HCT116 (cell line): ENCODE measurements at regions not wholly inside any gene's neighbourhood (a gene's known extent, or its start where the extent isn't known, plus 50 kb on each side); places are given as distances from the start of the nearest gene placed in this dataset.

Experiments
- ATAC-seq: fragments of 200-7000 bp; cut with Tn5 transposase; 2 replicates; pipeline ENCODE4 v1.9.1; 2020; ENCODE audit warnings: mild to moderate bottlenecking, moderate library complexity
- BruUV-seq: library from RNA; stranded (reverse); fragments of 400-500 nt; replicated peaks from 2 replicates; lab custom pipeline; 2021; lab: Mats Ljungman, UMichigan
- CTCF ChIA-PET: fragments of 300-600 bp; sonication (Branson Sonifier 250); formaldehyde crosslinking; loops from one replicate; lab custom pipeline; 2021; ENCODE audit warnings: antibody characterized with exemption; lab: Charles Lee
- POLR2A ChIA-PET: fragments of 300-600, 350-600 bp; sonication (Branson Sonifier 250); formaldehyde crosslinking; loops from one replicate; lab custom pipeline; 2021; ENCODE audit warnings: antibody characterized with exemption; lab: Charles Lee
- RAD21 ChIA-PET, 2 experiments: fragments of 300-600 bp; sonication (Branson Sonifier 250); formaldehyde crosslinking; loops; one replicate each; lab custom pipeline; 2023; ENCODE audit warnings: low total read pairs in 2 of 2; ENCODE audit not compliant: uncharacterized antibody in 2 of 2, unreplicated experiment in 2 of 2, low non-redundant PET in 1 of 2; lab: Charles Lee
- DNase-seq: peaks from one replicate; pipeline ENCODE4 v3.0.0-alpha.2; 2010; ENCODE audit warnings: low read depth, low spot score
- H2AFZ ChIP-seq: fragments of 200-600 bp; shearing (Covaris generic), sonication (generic); 2 replicates; pipeline ENCODE4 v1.6.1; 2017; ENCODE audit warnings: low read depth, mixed run types, mixed read lengths, antibody characterized with exemption, low read length; ENCODE audit not compliant: poor library complexity, severe bottlenecking
- H3K27ac ChIP-seq: 2 replicates; pipeline ENCODE4 v1.5.1; 2012; ENCODE audit warnings: low read depth, low read length
- H3K27me3 ChIP-seq: fragments of 200-600 bp; sonication (generic); 2 replicates; pipeline ENCODE4 v1.6.1; 2016; ENCODE audit warnings: mixed run types, low read length, mixed read lengths; ENCODE audit not compliant: insufficient read depth
- H3K36me3 ChIP-seq, 2 experiments: fragments of 200-500 bp in 1 of 2; fragments of 200-600 bp in 1 of 2; sonication (Bioruptor generic) in 1 of 2; sonication (generic) in 1 of 2; 2 replicates each; pipeline versions ENCODE4 v1.5.1 to v1.6.1; 2014 to 2016; ENCODE audit warnings: low read length in 2 of 2, inconsistent platforms in 1 of 2, mixed read lengths in 1 of 2, mixed run types in 1 of 2; ENCODE audit not compliant: insufficient read depth in 2 of 2, control insufficient read depth in 1 of 2
- H3K4me1 ChIP-seq, 2 experiments: fragments of 200-600 bp in 1 of 2; sonication (generic) in 1 of 2; 2 replicates each; pipeline versions ENCODE4 v1.5.1 to v1.6.1; 2012 to 2017; ENCODE audit warnings: low read length in 2 of 2, inconsistent platforms in 1 of 2, mild to moderate bottlenecking in 1 of 2, mixed read lengths in 1 of 2, mixed run types in 1 of 2, moderate library complexity in 1 of 2; ENCODE audit not compliant: insufficient read depth in 2 of 2, control insufficient read depth in 1 of 2
- H3K4me2 ChIP-seq: fragments of 200-600 bp; sonication (generic); 2 replicates; pipeline ENCODE4 v1.6.1; 2017; ENCODE audit warnings: mixed run types, low read length, mixed read lengths
- H3K4me3 ChIP-seq, 2 experiments: fragments of 200-600 bp in 1 of 2; sonication (generic) in 1 of 2; replicated peaks in 1 of 2; 2 replicates each; pipeline ENCODE4 v1.5.1; 2011 to 2016; ENCODE audit warnings: low read length in 2 of 2, control low read depth in 1 of 2, low read depth in 1 of 2, mild to moderate bottlenecking in 1 of 2, mixed read lengths in 1 of 2, mixed run types in 1 of 2
- H3K79me2 ChIP-seq: fragments of 200-600 bp; sonication (generic); 2 replicates; pipeline ENCODE4 v1.6.1; 2017; ENCODE audit warnings: mild to moderate bottlenecking, mixed run types, low read length, moderate library complexity, mixed read lengths; ENCODE audit not compliant: insufficient read depth
- H3K9ac ChIP-seq: fragments of 200-600 bp; sonication (generic); 2 replicates; pipeline ENCODE4 v1.6.1; 2016; ENCODE audit warnings: low read length, mixed read lengths
- H3K9me2 ChIP-seq: fragments of 200-600 bp; sonication (generic), shearing (Covaris generic); 2 replicates; pipeline ENCODE4 v1.6.1; 2017; ENCODE audit warnings: mixed run types, mild to moderate bottlenecking, moderate library complexity; ENCODE audit not compliant: insufficient read depth
- H3K9me3 ChIP-seq, 2 experiments: fragments of 200-500 bp in 1 of 2; fragments of 200-600 bp in 1 of 2; sonication (Bioruptor generic) in 1 of 2; sonication (generic) in 1 of 2; 2 replicates each; pipeline ENCODE4 v1.6.1; 2014 to 2017; ENCODE audit warnings: low read length in 2 of 2, mixed read lengths in 2 of 2, inconsistent platforms in 1 of 2, low read depth in 1 of 2, mild to moderate bottlenecking in 1 of 2, mixed run types in 1 of 2, moderate library complexity in 1 of 2; ENCODE audit not compliant: control insufficient read depth in 1 of 2, insufficient read depth in 1 of 2
- H4K20me1 ChIP-seq: fragments of 200-600 bp; sonication (generic), shearing (Covaris generic); 2 replicates; pipeline ENCODE4 v1.6.1; 2017; ENCODE audit warnings: mixed run types, mild to moderate bottlenecking, moderate library complexity; ENCODE audit not compliant: insufficient read depth
- CBX3 ChIP-seq: IDR thresholded peaks from 2 replicates; pipeline ENCODE4 v1.6.1; 2012; ENCODE audit warnings: low read depth
- CEBPB ChIP-seq: IDR thresholded peaks from 2 replicates; pipeline ENCODE4 v1.6.1; 2012; ENCODE audit warnings: low read depth
- EGR1 ChIP-seq: IDR thresholded peaks from 2 replicates; pipeline ENCODE4 v1.6.1; 2012; ENCODE audit warnings: low read depth
- ELF1 ChIP-seq: IDR thresholded peaks from 2 replicates; pipeline ENCODE4 v1.6.1; 2012; ENCODE audit warnings: low read depth, borderline replicate concordance
- EZH2 ChIP-seq: fragments of 200-600 bp; sonication (generic); IDR thresholded peaks from 2 replicates; pipeline ENCODE4 v1.6.1; 2017; ENCODE audit warnings: antibody characterized with exemption, mixed run types
- JUND ChIP-seq: IDR thresholded peaks from 2 replicates; pipeline ENCODE4 v1.6.1; 2012
- MAX ChIP-seq: IDR thresholded peaks from 2 replicates; pipeline ENCODE4 v1.6.1; 2012
- POLR2A ChIP-seq: IDR thresholded peaks from 2 replicates; pipeline ENCODE4 v1.7.0; 2011; ENCODE audit warnings: borderline replicate concordance; ENCODE audit not compliant: insufficient read depth, insufficient read length; ENCODE audit errors: extremely low read depth
- POLR2AphosphoS5 ChIP-seq: IDR thresholded peaks from 2 replicates; pipeline ENCODE4 v1.6.1; 2011; ENCODE audit warnings: mild to moderate bottlenecking, low read depth, low read length, moderate library complexity
- RAD21 ChIP-seq: IDR thresholded peaks from 2 replicates; pipeline ENCODE4 v1.6.1; 2012; ENCODE audit warnings: low read depth, mild to moderate bottlenecking
- REST ChIP-seq: IDR thresholded peaks from 2 replicates; pipeline ENCODE4 v1.6.1; 2012; ENCODE audit warnings: low read depth
- SIN3A ChIP-seq: IDR thresholded peaks from 2 replicates; pipeline ENCODE4 v1.6.1; 2012; ENCODE audit warnings: low read depth
- SP1 ChIP-seq: IDR thresholded peaks from 2 replicates; pipeline ENCODE4 v1.6.1; 2012; ENCODE audit warnings: low read depth
- SRF ChIP-seq: IDR thresholded peaks from 2 replicates; pipeline ENCODE4 v1.6.1; 2012; ENCODE audit warnings: low read depth
- TCF7L2 ChIP-seq: IDR thresholded peaks from 2 replicates; pipeline ENCODE4 v1.7.0; 2011; ENCODE audit warnings: borderline replicate concordance, inconsistent platforms; ENCODE audit not compliant: insufficient read depth, insufficient read length; ENCODE audit errors: extremely low read depth
- YY1 ChIP-seq: IDR thresholded peaks from 2 replicates; pipeline ENCODE4 v1.6.1; 2011; ENCODE audit warnings: low read length, low read depth, moderate library complexity, mild to moderate bottlenecking; ENCODE audit not compliant: insufficient replicate concordance; ENCODE audit errors: extremely low read depth
- ZFX ChIP-seq: fragments of 450-650 bp; IDR thresholded peaks from 2 replicates; pipeline ENCODE4 v1.6.1; 2017
- ZNF274 ChIP-seq: fragments of 200-500 bp; sonication (Bioruptor generic); IDR thresholded peaks from 2 replicates; pipeline ENCODE4 v1.6.1; 2014; ENCODE audit warnings: mild to moderate bottlenecking, low read depth, low read length, inconsistent platforms
- intact Hi-C: fragments of 100-400 bp; cut with micrococcal nuclease; formaldehyde crosslinking; loops from 2 replicates; pipeline ENCODE4 v1.10.0; 2022
- TF ChIP-seq, protein P1 (sequence below): IDR thresholded peaks from 2 replicates; pipeline ENCODE4 v1.6.1; 2012
- TF ChIP-seq, protein P2 (sequence below), 3 experiments: fragments of 200-600 bp in 1 of 3; sonication (generic) in 1 of 3; IDR thresholded peaks in 2 of 3; conservative IDR thresholded peaks in 1 of 3; 2 replicates each; pipeline ENCODE4 v1.5.1; 2012 to 2017; ENCODE audit warnings: low read depth in 2 of 3, low read length in 2 of 3, antibody characterized with exemption in 1 of 3, borderline replicate concordance in 1 of 3, control low read depth in 1 of 3, mild to moderate bottlenecking in 1 of 3, mixed read lengths in 1 of 3, mixed run types in 1 of 3, moderate library complexity in 1 of 3; ENCODE audit not compliant: insufficient read depth in 1 of 3

GRCh38 chr2:33707312-33707711 lies 108.2 kb upstream of the FAM98A start:
- TF ChIP-seq EGR1: no peak
- no peak for TF ChIP-seq MAX
- no peak for TF ChIP-seq ZNF274
- no peak for TF ChIP-seq RAD21
- TF ChIP-seq YY1: no peak
- no peak for TF ChIP-seq EZH2
- no peak for TF ChIP-seq POLR2A
- no peak for TF ChIP-seq REST
- TF ChIP-seq, protein P1, sequence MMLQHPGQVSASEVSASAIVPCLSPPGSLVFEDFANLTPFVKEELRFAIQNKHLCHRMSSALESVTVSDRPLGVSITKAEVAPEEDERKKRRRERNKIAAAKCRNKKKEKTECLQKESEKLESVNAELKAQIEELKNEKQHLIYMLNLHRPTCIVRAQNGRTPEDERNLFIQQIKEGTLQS: no peak
- TF ChIP-seq, protein P2, sequence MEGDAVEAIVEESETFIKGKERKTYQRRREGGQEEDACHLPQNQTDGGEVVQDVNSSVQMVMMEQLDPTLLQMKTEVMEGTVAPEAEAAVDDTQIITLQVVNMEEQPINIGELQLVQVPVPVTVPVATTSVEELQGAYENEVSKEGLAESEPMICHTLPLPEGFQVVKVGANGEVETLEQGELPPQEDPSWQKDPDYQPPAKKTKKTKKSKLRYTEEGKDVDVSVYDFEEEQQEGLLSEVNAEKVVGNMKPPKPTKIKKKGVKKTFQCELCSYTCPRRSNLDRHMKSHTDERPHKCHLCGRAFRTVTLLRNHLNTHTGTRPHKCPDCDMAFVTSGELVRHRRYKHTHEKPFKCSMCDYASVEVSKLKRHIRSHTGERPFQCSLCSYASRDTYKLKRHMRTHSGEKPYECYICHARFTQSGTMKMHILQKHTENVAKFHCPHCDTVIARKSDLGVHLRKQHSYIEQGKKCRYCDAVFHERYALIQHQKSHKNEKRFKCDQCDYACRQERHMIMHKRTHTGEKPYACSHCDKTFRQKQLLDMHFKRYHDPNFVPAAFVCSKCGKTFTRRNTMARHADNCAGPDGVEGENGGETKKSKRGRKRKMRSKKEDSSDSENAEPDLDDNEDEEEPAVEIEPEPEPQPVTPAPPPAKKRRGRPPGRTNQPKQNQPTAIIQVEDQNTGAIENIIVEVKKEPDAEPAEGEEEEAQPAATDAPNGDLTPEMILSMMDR (IDR thresholded peaks at IDR 0.05 in 2 of 3, conservative IDR thresholded peaks at IDR 0.05 in 1 of 3; ENCODE audit: borderline replicate concordance in 1 of 3, insufficient read depth in 1 of 3, low read depth in 2 of 3, low read length in 2 of 3): no peak
- TF ChIP-seq SP1: no peak
- TF ChIP-seq ELF1: no peak
- no peak for TF ChIP-seq TCF7L2
- TF ChIP-seq CEBPB: no peak
- TF ChIP-seq JUND: no peak
- TF ChIP-seq POLR2AphosphoS5: no peak
- no peak for TF ChIP-seq CBX3
- TF ChIP-seq ZFX: no peak
- no peak for TF ChIP-seq SRF
- no peak for TF ChIP-seq SIN3A
- POLR2A ChIA-PET: no interaction called here

More at GRCh38 chr2:33707312-33707711, 108.2 kb upstream of the FAM98A start:
- ChIA-PET RAD21 (no interaction called here), CTCF (no interaction called here)
- DNase-seq: no peak
- no peaks in the 10 kb centered on the region for H3K27me3 ChIP-seq
- no peaks in the 10 kb centered on the region for H3K79me2 ChIP-seq
- H3K27ac ChIP-seq: no peak overlapping the region
- no peak overlapping the region for H3K4me2 ChIP-seq
- no peaks in the 10 kb centered on the region for H4K20me1 ChIP-seq
- BruUV-seq: no TSS peak
- no peaks in the 10 kb centered on the region for H3K9me3 ChIP-seq
- H3K36me3 ChIP-seq: no peaks in the 10 kb centered on the region
- no peaks in the 10 kb centered on the region for H3K9me2 ChIP-seq
- no peak overlapping the region for H3K4me3 ChIP-seq
- no peak overlapping the region for H2AFZ ChIP-seq
- no peak for ATAC-seq
- no peak overlapping the region for H3K9ac ChIP-seq
- no peaks in the 10 kb centered on the region for H3K4me1 ChIP-seq
- intact Hi-C loops: no loop called here
